ENCODE measurements at regions not wholly inside any gene's neighbourhood (a gene's known extent, or its start where the extent isn't known, plus 50 kb on each side); places are given as distances from the start of the nearest gene placed in this dataset.
A peak's percentile ranks its signal among the peaks of the same experiment; 100 is the strongest.

DNA sequence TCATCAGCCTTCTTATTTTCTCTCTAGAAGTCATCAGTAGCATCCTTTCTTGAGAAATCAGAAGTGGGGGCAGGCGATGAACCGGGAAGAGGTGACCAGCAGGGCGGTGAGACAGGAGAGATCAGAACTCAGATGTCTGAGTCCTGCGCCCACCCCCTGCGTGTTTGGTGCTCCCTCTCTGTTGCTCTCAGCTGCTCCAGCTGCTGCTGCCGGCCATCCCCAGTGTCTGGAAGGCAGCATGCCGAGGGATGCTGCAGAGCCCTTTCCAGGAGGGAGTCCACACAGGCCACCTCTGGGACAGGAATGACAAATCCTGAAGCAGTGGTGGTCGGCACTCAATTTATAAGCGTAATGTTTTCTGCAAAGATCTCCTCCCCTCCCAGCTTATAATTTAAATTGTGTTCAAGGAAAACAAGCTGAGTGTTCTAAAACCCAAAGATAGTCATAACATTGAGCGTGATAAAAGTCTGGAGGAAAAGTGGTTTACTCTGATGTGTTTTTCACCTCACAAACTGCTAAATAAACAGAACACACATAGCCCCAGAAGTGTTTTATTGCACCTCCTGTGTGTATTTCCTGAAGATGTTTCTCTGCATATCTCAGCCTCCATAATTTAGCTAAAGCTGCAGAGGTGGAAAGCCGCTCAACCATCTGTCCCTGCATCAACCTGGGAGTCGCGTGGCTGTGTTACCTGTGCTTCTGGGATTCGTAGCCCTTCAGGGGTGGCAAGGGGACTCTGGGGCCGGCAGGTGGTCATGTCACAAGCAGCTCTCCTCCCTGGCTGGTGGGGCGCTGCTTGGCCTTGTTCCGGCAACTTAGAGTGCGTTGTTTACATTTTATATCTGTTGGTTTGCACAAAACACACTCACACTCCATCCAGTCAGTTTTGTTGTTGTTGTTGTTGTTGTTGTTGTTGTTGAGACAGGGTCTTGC is 191.2 kb downstream of the USP12 start:
- Histone ChIP-seq H3K9me1 (ENCODE audit: control insufficient read depth, insufficient read depth, low read length) (no peaks in the 10 kb centered on the region), H4K20me1 (replicated peaks; ENCODE audit: control insufficient read depth, insufficient read depth, low read length) (no peaks in the 10 kb centered on the region), H3K9ac (ENCODE audit: insufficient read depth in 1 of 2, low read depth in 2 of 2, low read length in 2 of 2) (peak overlapping the region in 1 of 2 experiments; percentile 21; a peak in 1 of 4 replicates), H3K27ac (ENCODE audit: extremely low read depth, low read depth, low read length) (no peak overlapping the region), H2AFZ (ENCODE audit: low read depth, low read length) (0 out of 2 replicates have a peak overlapping the region, but pooled peaks have one; percentile 15), H3K4me2 (ENCODE audit: insufficient read depth, low read length) (no peak overlapping the region), H3K36me3 (ENCODE audit: control insufficient read depth, insufficient read depth, low read length) (no peaks in the 10 kb centered on the region), H3K4me3 (no peak overlapping the region), H3K9me3 (replicated peaks; ENCODE audit: control insufficient read depth, insufficient read depth, low read depth, low read length) (no peaks in the 10 kb centered on the region; the same call in 1 of the 2 replicates), H3K27me3 (ENCODE audit: control insufficient read depth in 2 of 2, insufficient read depth in 2 of 2, low read length in 2 of 2) (no peaks in the 10 kb centered on the region), H3K4me1 (replicated peaks in 1 of 2; ENCODE audit: control insufficient read depth in 2 of 2, insufficient read depth in 2 of 2, low read length in 2 of 2) (peaks cover 42 to 49% of the 10 kb centered on the region in 2 experiments), H3K79me2 (ENCODE audit: control insufficient read depth, insufficient read depth, low read length) (no peaks in the 10 kb centered on the region)
- no peak for FAIRE-seq
- WGBS (ENCODE audit: insufficient coverage, low coverage, missing lambda C conversion rate): 81% methylated on average over 11 of the region's 18 CpGs
- intact Hi-C loops (cut with micrococcal nuclease) (loop anchor here (5.0 kb wide), 2 partner anchors 147 to 192 kb away; partner anchors contain the start of gene USP12), in situ Hi-C loops (cut with MboI) (loop anchor here (5.0 kb wide), 1 partner anchor 33 kb away; no protein-coding TSS in a partner anchor)
- ChIA-PET CTCF (ENCODE audit: low intra/inter-chr PET ratio) (no interaction called here), POLR2A (interaction anchor here (1.0 kb wide), 1 partner anchor 10 kb away, joined by 3 read pairs; no protein-coding TSS in a partner anchor)
- no TSS peak for BruUV-seq (replicated peaks)
- TF ChIP-seq PML (IDR thresholded peaks at IDR 0.05; ENCODE audit: low read length) (no peak), MIER1 (IDR thresholded peaks at IDR 0.05; ENCODE audit: low read depth) (no peak), ZNF324 (CRISPR knock-in tag; IDR thresholded peaks at IDR 0.05) (no peak), EP300 (IDR thresholded peaks at IDR 0.05; ENCODE audit: low read length) (no peak), ZNF12 (CRISPR knock-in tag; IDR thresholded peaks at IDR 0.05) (no peak), STAG1 (CRISPR knock-in tag; IDR thresholded peaks at IDR 0.05; ENCODE audit: borderline replicate concordance) (no peak), MTA2 (IDR thresholded peaks at IDR 0.05; ENCODE audit: low read depth) (no peak)
- TF ChIP-seq, protein P1, sequence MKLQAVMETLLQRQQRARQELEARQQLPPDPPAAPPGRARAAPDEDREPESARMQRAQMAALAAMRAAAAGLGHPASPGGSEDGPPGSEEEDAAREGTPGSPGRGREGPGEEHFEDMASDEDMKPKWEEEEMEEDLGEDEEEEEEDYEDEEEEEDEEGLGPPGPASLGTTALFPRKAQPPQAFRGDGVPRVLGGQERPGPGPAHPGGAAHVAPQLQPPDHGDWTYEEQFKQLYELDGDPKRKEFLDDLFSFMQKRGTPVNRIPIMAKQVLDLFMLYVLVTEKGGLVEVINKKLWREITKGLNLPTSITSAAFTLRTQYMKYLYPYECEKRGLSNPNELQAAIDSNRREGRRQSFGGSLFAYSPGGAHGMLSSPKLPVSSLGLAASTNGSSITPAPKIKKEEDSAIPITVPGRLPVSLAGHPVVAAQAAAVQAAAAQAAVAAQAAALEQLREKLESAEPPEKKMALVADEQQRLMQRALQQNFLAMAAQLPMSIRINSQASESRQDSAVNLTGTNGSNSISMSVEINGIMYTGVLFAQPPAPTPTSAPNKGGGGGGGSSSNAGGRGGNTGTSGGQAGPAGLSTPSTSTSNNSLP (IDR thresholded peaks at IDR 0.05; ENCODE audit: borderline replicate concordance, low read depth, low read length): no peak
- TF ChIP-seq, protein P2, sequence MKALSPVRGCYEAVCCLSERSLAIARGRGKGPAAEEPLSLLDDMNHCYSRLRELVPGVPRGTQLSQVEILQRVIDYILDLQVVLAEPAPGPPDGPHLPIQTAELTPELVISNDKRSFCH (CRISPR knock-in tag; IDR thresholded peaks at IDR 0.05): no peak
- TF ChIP-seq, protein P2 (tag; IDR thresholded peaks at IDR 0.05): no peak
- ATAC-seq: no peak
- DNase-seq (ENCODE audit: extremely low read depth in 1 of 4, low spot score in 3 of 4): no peak

All from K562 (cell line).